ENCODE measurements at regions not wholly inside any gene's neighbourhood (a gene's known extent, or its start where the extent isn't known, plus 50 kb on each side); places are given as distances from the start of the nearest gene placed in this dataset.

DNA sequence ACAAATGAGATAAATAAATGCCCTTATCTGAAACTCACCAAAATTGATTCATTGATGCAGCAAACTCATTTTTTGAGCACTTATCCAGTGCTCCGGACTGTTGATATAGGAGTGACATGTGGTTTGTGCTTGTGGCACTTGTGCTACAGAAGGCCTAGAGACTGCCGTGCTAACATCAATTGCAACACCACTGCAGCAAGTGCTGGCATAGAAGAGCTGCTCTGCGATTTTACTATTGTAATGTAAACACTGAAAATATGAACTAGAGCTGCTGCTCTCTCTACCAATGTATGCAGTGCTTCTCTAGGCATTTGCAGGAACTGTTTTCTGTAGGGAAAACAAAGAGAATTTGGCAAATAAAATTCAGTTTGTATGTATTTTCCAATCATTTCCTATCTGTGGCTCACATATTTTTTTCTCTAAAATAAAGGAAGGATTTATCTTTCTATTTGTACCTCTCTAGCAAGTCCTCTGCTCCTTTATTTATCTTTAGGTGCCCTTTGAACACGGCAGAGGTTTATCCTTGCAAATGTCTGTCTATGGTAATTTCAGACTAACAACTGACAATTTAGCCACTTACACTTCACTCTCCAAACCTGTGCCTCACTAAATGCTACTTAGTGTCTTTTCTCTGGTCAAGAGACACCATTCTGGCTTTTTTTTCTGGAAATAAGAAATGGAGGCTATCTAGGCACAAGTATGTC, 409.5 kb upstream of the ADGRL2 start:
- DNase-seq (ENCODE audit: low spot score, unreplicated experiment) = no peak
- Mint-ChIP-seq H3K27me3 (no peaks in the 10 kb centered on the region), H3K4me3 (ENCODE audit: low read depth) (no peak overlapping the region), H3K36me3 (ENCODE audit: insufficient read depth) (no peaks in the 10 kb centered on the region), H3K27ac (no peak overlapping the region), H3K4me1 (ENCODE audit: low read depth) (peaks cover 2% of the 10 kb centered on the region), H3K9me3 (ENCODE audit: low read depth) (no peaks in the 10 kb centered on the region)
- TF ChIP-seq, protein P1, sequence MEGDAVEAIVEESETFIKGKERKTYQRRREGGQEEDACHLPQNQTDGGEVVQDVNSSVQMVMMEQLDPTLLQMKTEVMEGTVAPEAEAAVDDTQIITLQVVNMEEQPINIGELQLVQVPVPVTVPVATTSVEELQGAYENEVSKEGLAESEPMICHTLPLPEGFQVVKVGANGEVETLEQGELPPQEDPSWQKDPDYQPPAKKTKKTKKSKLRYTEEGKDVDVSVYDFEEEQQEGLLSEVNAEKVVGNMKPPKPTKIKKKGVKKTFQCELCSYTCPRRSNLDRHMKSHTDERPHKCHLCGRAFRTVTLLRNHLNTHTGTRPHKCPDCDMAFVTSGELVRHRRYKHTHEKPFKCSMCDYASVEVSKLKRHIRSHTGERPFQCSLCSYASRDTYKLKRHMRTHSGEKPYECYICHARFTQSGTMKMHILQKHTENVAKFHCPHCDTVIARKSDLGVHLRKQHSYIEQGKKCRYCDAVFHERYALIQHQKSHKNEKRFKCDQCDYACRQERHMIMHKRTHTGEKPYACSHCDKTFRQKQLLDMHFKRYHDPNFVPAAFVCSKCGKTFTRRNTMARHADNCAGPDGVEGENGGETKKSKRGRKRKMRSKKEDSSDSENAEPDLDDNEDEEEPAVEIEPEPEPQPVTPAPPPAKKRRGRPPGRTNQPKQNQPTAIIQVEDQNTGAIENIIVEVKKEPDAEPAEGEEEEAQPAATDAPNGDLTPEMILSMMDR (IDR thresholded peaks at IDR 0.05; ENCODE audit: unreplicated experiment) = no peak

- no peak overlapping the region for H3K4me3 Mint-ChIP-seq (ENCODE audit: low read depth)
- DNase-seq (ENCODE audit: low spot score, unreplicated experiment) = no peak
- H3K4me1 Mint-ChIP-seq (ENCODE audit: low read depth) = peaks cover 2% of the 10 kb centered on the region
- H3K9me3 Mint-ChIP-seq (ENCODE audit: low read depth) = no peaks in the 10 kb centered on the region
- no peaks in the 10 kb centered on the region for H3K36me3 Mint-ChIP-seq (ENCODE audit: insufficient read depth)
- no peaks in the 10 kb centered on the region for H3K27me3 Mint-ChIP-seq
- TF ChIP-seq, protein P1 (IDR thresholded peaks at IDR 0.05; ENCODE audit: unreplicated experiment) = no peak
- H3K27ac Mint-ChIP-seq = no peak overlapping the region
Observed at GRCh38 chr1:81388435-81388834, 412.3 kb upstream of the ADGRL2 start.

- H3K4me1 Mint-ChIP-seq (ENCODE audit: low read depth) = peaks cover 2% of the 10 kb centered on the region
- no peaks in the 10 kb centered on the region for H3K27me3 Mint-ChIP-seq
- H3K27ac Mint-ChIP-seq = no peak overlapping the region
- TF ChIP-seq, protein P1 (IDR thresholded peaks at IDR 0.05; ENCODE audit: unreplicated experiment) = no peak
- DNase-seq (ENCODE audit: low spot score, unreplicated experiment) = no peak
- H3K9me3 Mint-ChIP-seq (ENCODE audit: low read depth) = peaks cover 3% of the 10 kb centered on the region
- no peaks in the 10 kb centered on the region for H3K36me3 Mint-ChIP-seq (ENCODE audit: insufficient read depth)
- no peak overlapping the region for H3K4me3 Mint-ChIP-seq (ENCODE audit: low read depth)
Observed at GRCh38 chr1:81387446-81387845, 413.3 kb upstream of the ADGRL2 start.

GRCh38 chr1:81382561-81382960, 418.2 kb upstream of the ADGRL2 start:
- H3K27me3 Mint-ChIP-seq = no peaks in the 10 kb centered on the region
- no peak overlapping the region for H3K4me3 Mint-ChIP-seq (ENCODE audit: low read depth)
- TF ChIP-seq, protein P1 (IDR thresholded peaks at IDR 0.05; ENCODE audit: unreplicated experiment) = no peak
- no peak for DNase-seq (ENCODE audit: low spot score, unreplicated experiment)
- H3K9me3 Mint-ChIP-seq (ENCODE audit: low read depth) = peaks cover 3% of the 10 kb centered on the region
- no peaks in the 10 kb centered on the region for H3K36me3 Mint-ChIP-seq (ENCODE audit: insufficient read depth)
- H3K4me1 Mint-ChIP-seq (ENCODE audit: low read depth) = peaks cover 4% of the 10 kb centered on the region
- H3K27ac Mint-ChIP-seq = no peak overlapping the region

DNA sequence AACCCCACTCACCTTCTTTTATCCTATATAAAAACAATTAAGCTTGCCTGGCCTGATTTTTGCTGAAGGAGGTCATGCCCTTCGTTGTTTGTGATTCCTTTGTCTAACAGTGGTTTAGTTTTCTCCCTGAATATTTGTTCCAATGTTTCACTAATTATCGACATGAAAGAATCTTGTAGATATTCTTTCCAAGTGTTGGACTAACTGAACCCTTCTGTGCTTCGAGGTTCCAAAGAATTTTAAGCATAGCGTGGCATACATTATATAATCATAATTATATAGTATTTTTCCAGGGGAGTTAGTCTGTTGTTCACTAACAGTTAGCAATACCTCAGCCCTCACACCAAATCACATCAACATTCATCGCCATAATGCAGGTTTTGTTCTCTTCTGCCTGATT, 418.9 kb upstream of the ADGRL2 start:
- no peaks in the 10 kb centered on the region for H3K36me3 Mint-ChIP-seq (ENCODE audit: insufficient read depth)
- H3K27ac Mint-ChIP-seq = no peak overlapping the region
- H3K27me3 Mint-ChIP-seq = no peaks in the 10 kb centered on the region

More for the DNA sequence above, 418.9 kb upstream of the ADGRL2 start:
- H3K4me3 Mint-ChIP-seq (ENCODE audit: low read depth) = no peak overlapping the region
- H3K4me1 Mint-ChIP-seq (ENCODE audit: low read depth) = peaks cover 4% of the 10 kb centered on the region
- TF ChIP-seq, protein P1 (IDR thresholded peaks at IDR 0.05; ENCODE audit: unreplicated experiment) = no peak
- DNase-seq (ENCODE audit: low spot score, unreplicated experiment) = no peak
- peaks cover 3% of the 10 kb centered on the region for H3K9me3 Mint-ChIP-seq (ENCODE audit: low read depth)
